ENCODE measurements at regions not wholly inside any gene's neighbourhood (a gene's known extent, or its start where the extent isn't known, plus 50 kb on each side); places are given as distances from the start of the nearest gene placed in this dataset.

GRCh38 chr12:24446287-24446686, 496.8 kb upstream of the SOX5 start:
- DNase-seq (no peak), ATAC-seq (ENCODE audit: low read depth) (no peak)
- H3K9me3 Mint-ChIP-seq (ENCODE audit: insufficient read depth), result no peaks in the 10 kb centered on the region
- H3K27me3 ChIP-seq (replicated peaks in 1 of 4; ENCODE audit: control extremely low read depth in 1 of 4, control insufficient read depth in 3 of 4, insufficient read depth in 4 of 4, low read length in 3 of 4), result no peaks in the 10 kb centered on the region
- H3K9ac ChIP-seq (ENCODE audit: low read length), result no peak overlapping the region
- no peak overlapping the region for H3K27ac ChIP-seq (ENCODE audit: low read length in 2 of 2)
- H3K9me3 ChIP-seq (ENCODE audit: control extremely low read depth in 1 of 3, control insufficient read depth in 2 of 3, insufficient read depth in 1 of 3, low read length in 2 of 3), result no peaks in the 10 kb centered on the region
- ChIA-PET CTCF (no interaction called here), POLR2A (no interaction called here)
- no peak overlapping the region for H3K4me3 ChIP-seq (ENCODE audit: control extremely low read depth in 1 of 5, extremely low read depth in 1 of 5, insufficient read depth in 1 of 5, low read depth in 2 of 5, low read length in 4 of 5)
- H3K79me2 ChIP-seq (ENCODE audit: control insufficient read depth, insufficient read depth, low read length), result no peaks in the 10 kb centered on the region
- peaks cover 6% of the 10 kb centered on the region for H3K4me1 Mint-ChIP-seq
- no peaks in the 10 kb centered on the region for H3K27me3 Mint-ChIP-seq
- H3K4me2 ChIP-seq (replicated peaks; ENCODE audit: low read depth, low read length, poor library complexity, severe bottlenecking), result no peak overlapping the region
- no peak overlapping the region for H2AFZ ChIP-seq (ENCODE audit: insufficient read depth, low read depth, low read length, poor library complexity, severe bottlenecking)
- H3K27ac Mint-ChIP-seq, result no peak overlapping the region
- no peak overlapping the region for H3K4me3 Mint-ChIP-seq
- TF ChIP-seq CTCF (IDR thresholded peaks at IDR 0.05) (no peak), EZH2 (IDR thresholded peaks at IDR 0.05; ENCODE audit: borderline replicate concordance, insufficient read depth, low read depth, low read length, poor library complexity, severe bottlenecking) (no peak)
- H3K4me1 ChIP-seq (ENCODE audit: control insufficient read depth in 2 of 2, insufficient read depth in 2 of 2, low read length in 2 of 2), result peaks cover 0 to 5% of the 10 kb centered on the region in 2 donors
- no peaks in the 10 kb centered on the region for H3K36me3 ChIP-seq (replicated peaks in 1 of 2; ENCODE audit: control extremely low read depth in 1 of 2, control insufficient read depth in 1 of 2, extremely low read depth in 1 of 2, insufficient read depth in 2 of 2, low read length in 1 of 2)
- H4K20me1 ChIP-seq (ENCODE audit: control insufficient read depth, insufficient read depth, low read length, poor library complexity, severe bottlenecking), result no peaks in the 10 kb centered on the region
- intact Hi-C loops (cut with micrococcal nuclease), result no loop called here

- intact Hi-C loops (cut with micrococcal nuclease), result no loop called here
- ATAC-seq (ENCODE audit: low read depth) (no peak), DNase-seq (no peak)
- TF ChIP-seq CTCF (IDR thresholded peaks at IDR 0.05), result no peak
- no peak for TF ChIP-seq EZH2 (IDR thresholded peaks at IDR 0.05; ENCODE audit: borderline replicate concordance, insufficient read depth, low read depth, low read length, poor library complexity, severe bottlenecking)
- Mint-ChIP-seq H3K4me3 (no peak overlapping the region), H3K27ac (no peak overlapping the region), H3K4me1 (peaks cover 6% of the 10 kb centered on the region), H3K9me3 (ENCODE audit: insufficient read depth) (no peaks in the 10 kb centered on the region), H3K27me3 (no peaks in the 10 kb centered on the region)
- POLR2A ChIA-PET, result no interaction called here
- Histone ChIP-seq H3K9ac (ENCODE audit: low read length) (no peak overlapping the region), H3K4me1 (ENCODE audit: control insufficient read depth in 2 of 2, insufficient read depth in 2 of 2, low read length in 2 of 2) (peaks cover 0 to 5% of the 10 kb centered on the region in 2 donors), H3K79me2 (ENCODE audit: control insufficient read depth, insufficient read depth, low read length) (no peaks in the 10 kb centered on the region), H3K4me2 (replicated peaks; ENCODE audit: low read depth, low read length, poor library complexity, severe bottlenecking) (no peak overlapping the region), H2AFZ (ENCODE audit: insufficient read depth, low read depth, low read length, poor library complexity, severe bottlenecking) (no peak overlapping the region), H3K27ac (ENCODE audit: low read length in 2 of 2) (no peak overlapping the region), H4K20me1 (ENCODE audit: control insufficient read depth, insufficient read depth, low read length, poor library complexity, severe bottlenecking) (no peaks in the 10 kb centered on the region), H3K9me3 (ENCODE audit: control extremely low read depth in 1 of 3, control insufficient read depth in 2 of 3, insufficient read depth in 1 of 3, low read length in 2 of 3) (no peaks in the 10 kb centered on the region), H3K27me3 (replicated peaks in 1 of 4; ENCODE audit: control extremely low read depth in 1 of 4, control insufficient read depth in 3 of 4, insufficient read depth in 4 of 4, low read length in 3 of 4) (no peaks in the 10 kb centered on the region), H3K4me3 (ENCODE audit: control extremely low read depth in 1 of 5, extremely low read depth in 1 of 5, insufficient read depth in 1 of 5, low read depth in 2 of 5, low read length in 4 of 5) (no peak overlapping the region), H3K36me3 (replicated peaks in 1 of 2; ENCODE audit: control extremely low read depth in 1 of 2, control insufficient read depth in 1 of 2, extremely low read depth in 1 of 2, insufficient read depth in 2 of 2, low read length in 1 of 2) (no peaks in the 10 kb centered on the region)
- CTCF ChIA-PET, result interaction anchor here (1.6 kb wide), 1 partner anchor 10 kb away, joined by 3 read pairs; no protein-coding TSS in a partner anchor
- WGBS (ENCODE audit: insufficient coverage), result 100% methylated on average over 1 of the region's 2 CpGs
These were observed 495.2 kb upstream of the SOX5 start for GRCh38 chr12:24444634-24445033.
